Testis (tissue), 2 donors: ENCODE measurements at regions not wholly inside any gene's neighbourhood (a gene's known extent, or its start where the extent isn't known, plus 50 kb on each side); places are given as distances from the start of the nearest gene placed in this dataset.
"Not testable (repeated sequence)": the region's sequence is repeated elsewhere in the genome, so short reads cannot be mapped to it uniquely, and the experiment has no call there.

Experiments used
- DNase-seq: peaks from one replicate; pipeline ENCODE4 v3.0.0-alpha.2; 2019
- H3K27ac ChIP-seq, 2 donors: fragments of 200-600 bp; sonication (generic); one replicate each; pipeline ENCODE4 v1.5.1; 2019
- H3K27me3 ChIP-seq: fragments of 200-600 bp; sonication (generic); one replicate; pipeline ENCODE4 v1.5.1; 2019
- H3K36me3 ChIP-seq: fragments of 200-600 bp; sonication (generic); one replicate; pipeline ENCODE4 v1.5.1; 2017; ENCODE audit warnings: low read depth; ENCODE audit errors: missing control alignments
- H3K4me1 ChIP-seq: fragments of 200-600 bp; sonication (generic); one replicate; pipeline ENCODE4 v1.5.1; 2019
- H3K4me3 ChIP-seq, 2 donors: fragments of 200-600 bp; sonication (generic); one replicate each; pipeline ENCODE4 v1.5.1; 2017 to 2019
- H3K9me3 ChIP-seq: fragments of 200-600 bp; sonication (generic); one replicate; pipeline ENCODE4 v1.5.1; 2017
- POLR2A ChIP-seq: fragments of 450-650 bp; IDR thresholded peaks from one replicate; pipeline ENCODE4 v1.6.1; 2017; ENCODE audit warnings: antibody characterized with exemption, mild to moderate bottlenecking, moderate library complexity
- WGBS, 2 donors: methylation state at CpG; one replicate each; pipeline ENCODE4 v1.1.5; 2018; 5-methylcytosine and 5-hydroxymethylcytosine counted together
- intact Hi-C: fragments of 100-400 bp; cut with DNase I; formaldehyde crosslinking; loops from one replicate; pipeline ENCODE4 v1.15.1; 2023; ENCODE audit warnings: low total_unique reads
- TF ChIP-seq, protein P1 (sequence below), 3 experiments: fragments of 450-650 bp in 2 of 3; fragments of 200-600 bp in 1 of 3; sonication (generic) in 1 of 3; IDR thresholded peaks; one replicate each; pipeline ENCODE4 v1.5.1; 2016 to 2019; ENCODE audit warnings: antibody characterized with exemption in 3 of 3, mild to moderate bottlenecking in 2 of 3, moderate library complexity in 1 of 3

DNA sequence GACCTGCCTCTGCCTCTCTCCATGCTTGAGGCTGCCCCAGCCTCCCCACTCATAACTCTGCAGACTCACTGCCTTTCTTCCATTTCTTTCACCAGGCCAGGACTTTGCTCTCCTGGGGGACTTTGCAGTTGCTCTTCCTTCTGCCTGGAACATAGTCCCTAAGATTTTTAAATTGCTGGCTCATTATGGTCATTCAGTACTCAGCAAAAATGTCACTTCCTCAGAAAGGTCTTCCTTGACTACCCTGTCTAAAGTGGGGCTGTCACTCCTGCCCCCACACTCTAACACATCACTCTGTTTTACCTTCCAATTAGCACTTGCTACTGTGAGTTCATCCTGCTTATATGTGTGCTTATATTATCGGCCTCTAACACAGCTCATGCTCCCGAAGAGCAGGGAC lies 618.2 kb downstream of the UQCRFS1 start:
- WGBS, 2 donors, result 87 to 93% methylated on average over 2 of the region's 2 CpGs
- DNase-seq, result no peak
- Histone ChIP-seq H3K9me3 (no peaks in the 10 kb centered on the region), H3K4me3 (no peak overlapping the region), H3K36me3 (no peaks in the 10 kb centered on the region), H3K4me1 (no peaks in the 10 kb centered on the region), H3K27me3 (no peaks in the 10 kb centered on the region), H3K27ac (no peak overlapping the region)
- intact Hi-C loops, result no loop called here
- no peak for TF ChIP-seq POLR2A
- TF ChIP-seq, protein P1, sequence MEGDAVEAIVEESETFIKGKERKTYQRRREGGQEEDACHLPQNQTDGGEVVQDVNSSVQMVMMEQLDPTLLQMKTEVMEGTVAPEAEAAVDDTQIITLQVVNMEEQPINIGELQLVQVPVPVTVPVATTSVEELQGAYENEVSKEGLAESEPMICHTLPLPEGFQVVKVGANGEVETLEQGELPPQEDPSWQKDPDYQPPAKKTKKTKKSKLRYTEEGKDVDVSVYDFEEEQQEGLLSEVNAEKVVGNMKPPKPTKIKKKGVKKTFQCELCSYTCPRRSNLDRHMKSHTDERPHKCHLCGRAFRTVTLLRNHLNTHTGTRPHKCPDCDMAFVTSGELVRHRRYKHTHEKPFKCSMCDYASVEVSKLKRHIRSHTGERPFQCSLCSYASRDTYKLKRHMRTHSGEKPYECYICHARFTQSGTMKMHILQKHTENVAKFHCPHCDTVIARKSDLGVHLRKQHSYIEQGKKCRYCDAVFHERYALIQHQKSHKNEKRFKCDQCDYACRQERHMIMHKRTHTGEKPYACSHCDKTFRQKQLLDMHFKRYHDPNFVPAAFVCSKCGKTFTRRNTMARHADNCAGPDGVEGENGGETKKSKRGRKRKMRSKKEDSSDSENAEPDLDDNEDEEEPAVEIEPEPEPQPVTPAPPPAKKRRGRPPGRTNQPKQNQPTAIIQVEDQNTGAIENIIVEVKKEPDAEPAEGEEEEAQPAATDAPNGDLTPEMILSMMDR (IDR thresholded peaks at IDR 0.05), result no peak

DNA sequence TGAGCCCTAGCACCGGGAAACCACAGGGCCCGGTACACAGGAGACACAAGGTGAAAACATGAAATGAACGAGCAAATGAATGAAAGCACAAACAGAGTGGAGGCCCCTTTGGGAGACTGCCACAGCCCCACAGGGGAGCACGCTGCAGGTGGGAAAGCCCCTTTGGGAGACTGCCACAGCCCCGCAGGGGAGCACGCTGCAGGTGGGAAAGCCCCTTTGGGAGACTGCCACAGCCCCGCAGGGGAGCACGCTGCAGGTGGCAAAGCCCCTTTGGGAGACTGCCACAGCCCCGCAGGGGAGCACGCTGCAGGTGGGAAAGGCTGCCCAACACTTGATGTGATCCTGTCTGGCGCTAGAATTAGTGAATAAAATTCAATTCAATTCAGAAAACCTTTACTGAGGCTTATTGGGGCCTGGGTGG lies 623.0 kb downstream of the UQCRFS1 start:
- 73 to 75% methylated on average over 10 to 11 of the region's 11 CpGs for WGBS, 2 donors
- intact Hi-C loops, H3K27ac ChIP-seq: not testable (repeated sequence)

DNA sequence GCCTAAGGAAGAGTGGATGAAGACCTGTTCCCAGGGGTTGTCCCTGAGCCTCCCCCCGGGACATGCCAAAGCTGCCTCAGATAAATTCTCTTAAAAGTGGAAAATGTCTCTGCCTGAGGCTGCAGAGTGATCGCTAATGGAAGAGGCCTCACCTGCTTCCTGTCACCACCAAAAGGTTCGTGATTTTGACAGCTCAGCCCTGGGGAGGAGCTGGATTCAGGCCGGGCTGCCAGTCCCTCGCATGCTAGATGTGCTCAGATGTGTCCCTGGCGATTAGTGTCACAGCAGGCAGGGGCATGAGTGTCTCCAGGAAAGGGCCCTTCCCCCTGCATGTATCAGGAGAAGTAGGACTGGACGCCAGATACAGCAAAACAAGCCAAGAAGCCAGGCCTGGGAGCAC lies 626.5 kb downstream of the UQCRFS1 start:
- H3K27me3 ChIP-seq, result no peaks in the 10 kb centered on the region
- no peaks in the 10 kb centered on the region for H3K9me3 ChIP-seq
- no peak for TF ChIP-seq POLR2A
- TF ChIP-seq, protein P1 (IDR thresholded peaks at IDR 0.05), result no peak
- H3K36me3 ChIP-seq, result no peaks in the 10 kb centered on the region
- intact Hi-C loops, result no loop called here
- no peak overlapping the region for H3K4me3 ChIP-seq
- no peak overlapping the region for H3K27ac ChIP-seq
- 53 to 88% methylated on average over 2 to 7 of the region's 7 CpGs for WGBS, 2 donors
- DNase-seq, result no peak
- H3K4me1 ChIP-seq, result no peaks in the 10 kb centered on the region

More for the DNA sequence above, 623.0 kb downstream of the UQCRFS1 start:
- H3K9me3 ChIP-seq, H3K27me3 ChIP-seq, H3K4me1 ChIP-seq, H3K4me3 ChIP-seq, DNase-seq, H3K36me3 ChIP-seq: not testable (repeated sequence)

DNA sequence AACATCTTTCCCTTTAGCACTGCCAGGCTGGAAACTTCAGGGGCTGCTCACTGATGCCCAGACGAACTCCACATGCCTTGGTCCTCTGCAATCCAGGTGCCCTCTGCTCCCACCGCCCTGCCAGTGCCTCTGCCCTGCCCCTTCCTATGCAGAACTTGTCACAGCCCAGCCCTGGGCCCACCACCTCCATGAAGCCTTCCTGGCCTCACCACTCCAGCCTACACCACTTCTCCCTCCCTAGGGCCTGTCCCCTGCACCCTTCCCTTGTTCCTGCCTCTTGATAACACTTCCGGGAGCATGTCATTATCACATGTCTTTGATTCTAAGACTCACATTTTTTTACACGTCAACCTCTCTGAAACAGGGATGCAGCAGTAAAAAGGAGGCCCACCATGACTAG lies 627.2 kb downstream of the UQCRFS1 start:
- intact Hi-C loops, result no loop called here
- DNase-seq, result no peak
- WGBS, 2 donors, result 58 to 67% methylated on average over 4 of the region's 4 CpGs
- TF ChIP-seq POLR2A, result no peak
- TF ChIP-seq, protein P1 (IDR thresholded peaks at IDR 0.05), result no peak
- Histone ChIP-seq H3K9me3 (no peaks in the 10 kb centered on the region), H3K36me3 (no peaks in the 10 kb centered on the region), H3K4me3 (no peak overlapping the region), H3K27me3 (no peaks in the 10 kb centered on the region), H3K4me1 (no peaks in the 10 kb centered on the region), H3K27ac (no peak overlapping the region)

DNA sequence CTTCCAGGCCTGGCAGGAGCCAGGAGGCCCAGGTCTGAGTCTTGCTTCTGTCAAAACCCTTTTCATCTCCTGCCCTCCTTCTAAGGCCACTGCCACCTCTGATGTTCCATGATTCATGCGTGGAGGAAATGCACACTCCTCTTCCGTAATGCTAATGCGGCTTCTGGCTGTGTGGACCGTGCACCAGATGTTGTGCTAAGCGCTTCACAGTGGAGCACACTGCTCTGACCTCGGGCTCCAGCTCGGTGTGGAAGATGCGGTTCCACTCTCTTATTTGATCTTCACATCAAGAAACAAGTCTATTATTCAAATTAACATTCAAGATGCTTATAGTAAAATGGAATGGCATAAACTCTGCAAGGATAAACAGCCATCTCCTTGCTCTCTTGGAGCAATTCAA lies 629.2 kb downstream of the UQCRFS1 start:
- Histone ChIP-seq H3K27me3 (no peaks in the 10 kb centered on the region), H3K36me3 (no peaks in the 10 kb centered on the region), H3K4me1 (no peaks in the 10 kb centered on the region), H3K27ac (no peak overlapping the region), H3K9me3 (no peaks in the 10 kb centered on the region), H3K4me3 (no peak overlapping the region)
- DNase-seq, result no peak
- WGBS, 2 donors, result 79 to 85% methylated on average over 8 of the region's 8 CpGs
- no peak for TF ChIP-seq POLR2A
- TF ChIP-seq, protein P1 (IDR thresholded peaks at IDR 0.05), result no peak
- intact Hi-C loops, result no loop called here
